ELF-1 (cell line): ENCODE measurements at regions not wholly inside any gene's neighbourhood (a gene's known extent, or its start where the extent isn't known, plus 50 kb on each side); places are given as distances from the start of the nearest gene placed in this dataset.

Experiments used
- DNase-seq: peaks from one replicate; pipeline ENCODE4 v3.0.0-alpha.2; 2016; ENCODE audit warnings: low read depth, low spot score

- DNase-seq: no peak
Measured at GRCh38 chr3:72593881-72594397, 254.3 kb downstream of the SHQ1 start.

GRCh38 chr3:72591522-72592421 lies 256.5 kb downstream of the SHQ1 start:
- DNase-seq: peak; percentile 96

GRCh38 chr3:72590732-72591221 lies 257.5 kb downstream of the SHQ1 start:
- peak; percentile 93 for DNase-seq

GRCh38 chr3:72587282-72587681 lies 261.0 kb downstream of the SHQ1 start:
- no peak for DNase-seq

GRCh38 chr3:72586694-72587093 lies 261.6 kb downstream of the SHQ1 start:
- no peak for DNase-seq

GRCh38 chr3:72585966-72586365 lies 262.3 kb downstream of the SHQ1 start:
- no peak for DNase-seq

GRCh38 chr3:72584262-72584661 lies 264.0 kb downstream of the SHQ1 start:
- no peak for DNase-seq

GRCh38 chr3:72582963-72583362 lies 265.3 kb downstream of the SHQ1 start:
- no peak for DNase-seq

- peak; percentile 79 for DNase-seq
Measured at GRCh38 chr3:72582211-72582878, 265.9 kb downstream of the SHQ1 start.

GRCh38 chr3:72580900-72581299 lies 267.3 kb downstream of the SHQ1 start:
- no peak for DNase-seq

GRCh38 chr3:72580246-72580756 lies 267.9 kb downstream of the SHQ1 start:
- no peak for DNase-seq

- no peak for DNase-seq
Measured at GRCh38 chr3:72579581-72580245, 268.5 kb downstream of the SHQ1 start.

GRCh38 chr3:72579191-72579580 lies 269.1 kb downstream of the SHQ1 start:
- no peak for DNase-seq

GRCh38 chr3:72577190-72577589 lies 271.1 kb downstream of the SHQ1 start:
- no peak for DNase-seq

- no peak for DNase-seq
Measured at GRCh38 chr3:72576563-72576962, 271.7 kb downstream of the SHQ1 start.

- no peak for DNase-seq
Measured at GRCh38 chr3:72574144-72574543, 274.1 kb downstream of the SHQ1 start.

- no peak for DNase-seq
Measured at GRCh38 chr3:72573051-72573450, 275.2 kb downstream of the SHQ1 start.

GRCh38 chr3:72572489-72573007 lies 275.7 kb downstream of the SHQ1 start:
- DNase-seq: no peak

- DNase-seq: peak; percentile 28
Measured at GRCh38 chr3:72571638-72572114, 276.6 kb downstream of the SHQ1 start.

- DNase-seq: no peak
Measured at GRCh38 chr3:72571052-72571451, 277.2 kb downstream of the SHQ1 start.

- no peak for DNase-seq
Measured at GRCh38 chr3:72569754-72570440, 278.3 kb downstream of the SHQ1 start.
